Fibroblast of the aortic adventitia (primary cell): ENCODE measurements at regions not wholly inside any gene's neighbourhood (a gene's known extent, or its start where the extent isn't known, plus 50 kb on each side); places are given as distances from the start of the nearest gene placed in this dataset.
A peak's percentile ranks its signal among the peaks of the same experiment; 100 is the strongest.

Experiments
- DNase-seq: peaks from one replicate; pipeline ENCODE4 v3.0.0-alpha.2; 2010; ENCODE audit warnings: low read depth
- H3K4me3 ChIP-seq: 2 replicates; pipeline ENCODE4 v1.5.1; 2011; ENCODE audit warnings: low read depth, mild to moderate bottlenecking, control low read depth, low read length, moderate library complexity
- TF ChIP-seq, protein P1 (sequence below): IDR thresholded peaks from 2 replicates; pipeline ENCODE4 v1.5.1; 2011; ENCODE audit warnings: mild to moderate bottlenecking, low read length, control low read depth, inconsistent platforms; ENCODE audit not compliant: insufficient read depth

DNA sequence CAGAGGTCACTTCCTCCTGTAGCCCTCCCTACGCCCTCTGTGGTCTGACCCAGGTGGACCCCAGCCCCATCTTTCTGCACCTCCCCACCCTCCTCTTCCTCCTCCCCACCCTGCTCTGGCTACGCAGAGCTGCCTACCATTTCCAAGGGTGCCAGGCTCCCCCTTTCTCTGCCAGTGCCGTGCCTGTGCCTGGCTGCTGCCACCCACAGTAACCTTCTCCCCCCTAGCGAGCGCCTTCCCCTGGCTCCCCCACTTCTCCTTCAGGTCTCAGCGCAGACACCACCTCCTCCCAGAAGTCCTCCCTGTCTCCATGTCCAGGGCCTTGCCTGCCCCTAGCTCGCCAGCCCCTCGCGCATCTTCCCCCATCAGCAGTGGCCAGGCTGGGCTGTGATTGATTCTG is 471.5 kb downstream of the PTPRU start:
- no peak for DNase-seq
- no peak overlapping the region for H3K4me3 ChIP-seq
- TF ChIP-seq, protein P1, sequence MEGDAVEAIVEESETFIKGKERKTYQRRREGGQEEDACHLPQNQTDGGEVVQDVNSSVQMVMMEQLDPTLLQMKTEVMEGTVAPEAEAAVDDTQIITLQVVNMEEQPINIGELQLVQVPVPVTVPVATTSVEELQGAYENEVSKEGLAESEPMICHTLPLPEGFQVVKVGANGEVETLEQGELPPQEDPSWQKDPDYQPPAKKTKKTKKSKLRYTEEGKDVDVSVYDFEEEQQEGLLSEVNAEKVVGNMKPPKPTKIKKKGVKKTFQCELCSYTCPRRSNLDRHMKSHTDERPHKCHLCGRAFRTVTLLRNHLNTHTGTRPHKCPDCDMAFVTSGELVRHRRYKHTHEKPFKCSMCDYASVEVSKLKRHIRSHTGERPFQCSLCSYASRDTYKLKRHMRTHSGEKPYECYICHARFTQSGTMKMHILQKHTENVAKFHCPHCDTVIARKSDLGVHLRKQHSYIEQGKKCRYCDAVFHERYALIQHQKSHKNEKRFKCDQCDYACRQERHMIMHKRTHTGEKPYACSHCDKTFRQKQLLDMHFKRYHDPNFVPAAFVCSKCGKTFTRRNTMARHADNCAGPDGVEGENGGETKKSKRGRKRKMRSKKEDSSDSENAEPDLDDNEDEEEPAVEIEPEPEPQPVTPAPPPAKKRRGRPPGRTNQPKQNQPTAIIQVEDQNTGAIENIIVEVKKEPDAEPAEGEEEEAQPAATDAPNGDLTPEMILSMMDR: no peak

DNA sequence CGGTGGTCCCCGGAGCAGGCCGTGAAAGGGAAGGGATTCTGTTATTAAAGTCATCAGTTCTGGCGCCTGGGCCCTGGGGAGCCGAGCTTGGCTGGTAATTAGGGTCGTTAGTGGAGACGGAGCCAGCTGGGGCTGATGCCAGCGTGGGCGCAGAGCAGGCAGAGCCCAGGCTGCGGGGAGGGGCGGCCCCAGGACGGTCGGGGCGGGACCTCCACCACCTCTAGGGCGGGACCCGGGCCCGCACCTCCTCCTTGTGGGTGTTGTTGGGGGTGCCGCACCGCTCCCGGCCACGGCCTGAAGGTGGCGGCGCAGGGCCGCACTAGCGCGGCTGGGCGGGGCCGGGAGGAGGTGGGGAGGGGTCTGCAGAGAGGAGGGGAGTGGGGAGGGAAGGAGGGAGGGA is 470.6 kb downstream of the PTPRU start:
- peak overlapping the region; percentile 17 for H3K4me3 ChIP-seq
- TF ChIP-seq, protein P1: peak; percentile 69
- DNase-seq: peak; percentile 41

DNA sequence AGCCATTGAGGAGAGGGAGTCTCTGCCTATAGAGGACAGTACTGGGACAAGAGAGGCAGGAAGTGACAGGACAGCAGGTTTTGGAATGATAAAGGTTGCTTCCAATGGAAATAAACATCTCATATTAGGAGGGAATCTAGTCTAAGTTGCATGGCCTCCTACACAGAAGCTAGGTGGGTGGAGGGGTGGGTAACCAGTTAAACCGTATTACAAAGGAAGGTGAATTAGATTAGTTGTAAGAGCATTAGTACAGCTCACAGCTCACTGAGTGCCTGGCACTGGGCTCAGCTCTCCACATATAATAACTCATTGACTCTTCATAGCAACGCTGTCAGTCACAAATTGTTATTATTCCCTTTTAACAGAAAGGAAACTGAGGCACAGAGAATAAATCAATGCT is 468.1 kb downstream of the PTPRU start:
- no peak for DNase-seq
- H3K4me3 ChIP-seq: no peak overlapping the region
- TF ChIP-seq, protein P1: no peak

DNA sequence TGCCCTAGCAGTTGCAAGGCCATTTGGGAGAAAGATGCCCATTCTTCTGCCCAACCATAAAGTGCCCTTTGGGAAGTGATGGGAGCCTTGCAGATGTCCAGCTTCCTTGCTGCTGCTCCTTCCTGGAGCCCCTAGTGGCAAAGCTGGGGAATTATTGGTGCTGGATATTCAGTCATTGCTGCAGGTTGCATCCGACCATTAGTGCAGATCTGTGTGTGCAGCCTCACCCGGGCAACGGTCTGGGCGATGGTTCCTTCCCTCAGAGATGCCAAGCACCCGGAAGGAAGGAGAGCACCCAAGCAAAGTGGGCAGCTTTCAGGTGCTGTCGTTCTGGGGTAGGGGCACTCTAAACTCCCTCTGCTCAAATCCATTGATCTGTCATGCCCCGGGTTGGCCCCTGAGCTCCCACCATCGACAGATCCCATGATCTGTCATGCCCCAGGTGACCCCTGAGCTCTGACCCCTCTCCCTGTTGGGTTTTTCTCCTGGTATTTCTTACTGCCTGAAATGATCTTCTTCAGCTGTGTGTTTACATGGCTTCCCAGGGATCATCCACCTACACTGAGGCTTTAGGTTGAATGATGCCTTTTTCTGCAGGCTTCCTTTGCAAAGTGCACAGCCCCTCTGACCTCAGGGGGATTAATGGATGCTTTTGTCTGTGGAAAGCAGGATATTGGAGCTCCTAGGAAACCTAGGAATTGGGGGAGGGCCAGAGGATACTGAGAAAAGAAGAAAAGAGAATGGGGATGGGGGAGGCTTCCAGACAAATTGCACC is 467.5 kb downstream of the PTPRU start:
- TF ChIP-seq, protein P1: peak; percentile 96
- no peak overlapping the region for H3K4me3 ChIP-seq
- peak; percentile 62 for DNase-seq

DNA sequence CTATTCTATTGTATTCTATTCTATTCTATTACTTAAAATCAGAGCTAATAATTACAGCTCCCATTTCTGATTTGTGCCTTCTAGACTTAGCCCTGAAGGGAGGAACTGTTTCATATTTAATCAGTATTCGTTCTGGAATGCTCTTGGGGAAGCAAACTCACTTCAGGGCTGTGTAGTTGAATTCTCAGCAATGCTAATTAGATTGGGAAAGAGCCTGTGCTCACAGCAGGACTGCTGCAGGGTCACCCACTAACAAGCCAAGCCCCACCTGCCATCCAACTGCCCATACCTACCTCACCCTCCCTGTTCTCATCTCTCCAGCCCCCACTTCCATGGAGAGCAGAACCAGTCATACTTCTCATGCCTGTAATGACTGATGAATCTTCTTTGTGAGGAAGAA is 464.2 kb downstream of the PTPRU start:
- no peak overlapping the region for H3K4me3 ChIP-seq
- TF ChIP-seq, protein P1: no peak
- no peak for DNase-seq

DNA sequence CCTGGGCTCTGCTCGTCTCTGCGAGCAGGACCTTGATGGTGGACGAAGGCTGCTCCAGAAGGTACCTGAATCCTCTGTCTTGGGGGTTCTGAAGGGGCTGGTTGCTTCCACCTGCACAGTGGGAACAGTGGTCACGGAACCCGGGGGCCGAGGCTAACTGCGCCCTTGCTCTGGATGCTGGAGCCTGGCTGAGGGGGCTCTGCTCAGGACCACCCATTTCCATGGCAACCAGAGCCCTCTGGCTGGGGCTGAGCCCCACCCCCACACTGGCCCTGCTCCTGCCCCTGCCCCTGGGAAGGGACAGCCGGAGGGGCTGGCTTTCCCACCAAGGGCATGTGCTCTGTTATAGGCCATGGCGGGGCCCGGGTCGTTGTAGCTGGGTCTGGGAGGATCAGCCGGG is 462.3 kb downstream of the PTPRU start:
- TF ChIP-seq, protein P1: no peak
- no peak for DNase-seq
- no peak overlapping the region for H3K4me3 ChIP-seq

DNA sequence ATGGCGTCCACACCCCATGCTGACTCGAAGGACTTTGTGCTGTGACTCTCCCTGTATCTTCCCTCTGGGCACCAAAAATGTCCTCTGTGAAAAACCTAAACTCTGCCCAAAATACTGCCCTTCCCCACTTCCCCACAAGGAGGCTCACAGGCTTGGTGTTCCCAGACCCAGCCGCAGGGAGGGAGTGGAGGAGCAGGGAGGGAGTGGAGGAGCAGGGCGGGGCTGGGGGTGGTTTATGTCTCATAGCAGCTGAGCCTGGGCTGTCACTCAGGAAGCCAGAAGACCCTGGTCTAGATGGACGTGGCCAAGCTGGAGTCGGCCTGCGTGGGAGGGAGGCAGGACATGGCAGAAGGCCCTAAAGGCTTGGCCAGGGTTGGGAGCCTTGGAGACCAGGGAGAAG is 461.7 kb downstream of the PTPRU start:
- TF ChIP-seq, protein P1: peak; percentile 87
- peak; percentile 64 for DNase-seq
- no peak overlapping the region for H3K4me3 ChIP-seq
